HG03442 (cell line): ENCODE measurements at regions not wholly inside any gene's neighbourhood (a gene's known extent, or its start where the extent isn't known, plus 50 kb on each side); places are given as distances from the start of the nearest gene placed in this dataset.
A peak's percentile ranks its signal among the peaks of the same experiment; 100 is the strongest.
"Not testable (repeated sequence)": the region's sequence is repeated elsewhere in the genome, so short reads cannot be mapped to it uniquely, and the experiment has no call there.

Experiments
- ATAC-seq: cut with Tn5 transposase; IDR thresholded peaks from one replicate; pipeline ENCODE4 v1.9.1; 2021; ENCODE audit warnings: mild to moderate bottlenecking, moderate library complexity; ENCODE audit not compliant: unreplicated experiment

DNA sequence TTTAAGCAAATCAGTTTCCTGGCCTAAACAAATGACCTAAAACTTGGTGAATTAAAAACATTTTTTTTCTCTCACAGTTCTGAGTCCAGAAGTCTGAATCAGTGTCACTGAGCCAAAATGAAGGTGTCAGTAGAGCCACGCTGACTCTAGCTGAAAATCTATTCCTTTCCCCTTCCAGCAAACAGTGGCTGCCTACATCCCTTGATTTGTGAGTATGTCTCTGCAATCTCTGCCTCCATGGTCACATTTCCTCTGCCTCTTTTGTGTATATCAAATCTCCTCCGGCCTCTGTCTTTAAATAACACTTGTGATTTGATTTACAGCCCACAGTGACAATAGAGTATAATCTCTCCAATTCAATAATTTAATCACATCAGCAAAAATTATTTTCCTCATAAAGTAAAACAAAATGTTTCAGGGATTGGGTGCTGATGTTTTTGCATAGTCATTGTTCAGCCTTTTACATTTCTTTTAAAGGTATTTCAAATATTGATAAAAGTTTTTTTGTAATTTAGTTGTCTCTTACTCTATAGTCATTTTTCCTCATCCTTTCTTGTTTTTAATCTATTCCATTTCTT, 1715.4 kb downstream of the BRINP3 start:
- no peak for ATAC-seq

GRCh38 chr1:188763541-188763940, 1714.1 kb downstream of the BRINP3 start:
- ATAC-seq, result no peak

DNA sequence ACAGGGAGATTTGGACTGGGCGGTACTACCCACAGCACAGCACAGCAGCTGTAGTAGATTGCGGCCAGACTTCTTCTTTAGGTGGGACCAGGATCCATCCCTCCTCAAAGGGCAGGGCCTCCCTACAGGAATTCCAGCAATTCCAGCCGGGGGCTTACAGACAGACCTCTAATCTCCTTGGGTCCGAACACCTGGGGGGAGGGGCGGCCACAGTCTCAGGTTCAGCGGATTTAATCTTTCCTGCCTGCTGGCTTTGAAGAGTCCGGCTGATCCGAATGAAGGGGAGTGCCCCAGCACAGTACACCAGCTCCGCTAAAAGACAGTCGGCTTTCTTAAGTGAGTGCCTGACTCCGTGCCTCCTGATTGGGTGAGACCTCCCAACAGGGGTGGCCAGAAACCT, 1708.5 kb downstream of the BRINP3 start:
- ATAC-seq, result no peak

GRCh38 chr1:188769936-188770335, 1707.7 kb downstream of the BRINP3 start:
- no peak for ATAC-seq

DNA sequence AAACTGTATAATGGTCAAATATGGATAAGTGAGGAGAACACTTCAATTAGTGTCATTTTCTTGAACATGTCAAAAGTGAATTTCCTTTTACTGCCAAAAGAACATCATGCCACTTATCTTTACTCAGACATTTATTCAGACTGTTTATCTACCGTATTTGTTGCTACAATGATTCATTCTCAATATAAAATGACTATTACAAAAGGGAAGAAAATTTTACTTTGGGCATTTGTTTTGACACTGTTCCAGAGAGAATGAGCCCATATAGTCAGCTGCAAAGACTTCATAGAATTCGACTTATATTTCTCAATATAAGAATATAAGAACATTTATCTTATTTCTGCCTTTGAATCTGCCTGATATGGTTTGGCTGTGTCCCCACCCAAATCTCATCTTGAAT, 1699.1 kb downstream of the BRINP3 start:
- no peak for ATAC-seq

DNA sequence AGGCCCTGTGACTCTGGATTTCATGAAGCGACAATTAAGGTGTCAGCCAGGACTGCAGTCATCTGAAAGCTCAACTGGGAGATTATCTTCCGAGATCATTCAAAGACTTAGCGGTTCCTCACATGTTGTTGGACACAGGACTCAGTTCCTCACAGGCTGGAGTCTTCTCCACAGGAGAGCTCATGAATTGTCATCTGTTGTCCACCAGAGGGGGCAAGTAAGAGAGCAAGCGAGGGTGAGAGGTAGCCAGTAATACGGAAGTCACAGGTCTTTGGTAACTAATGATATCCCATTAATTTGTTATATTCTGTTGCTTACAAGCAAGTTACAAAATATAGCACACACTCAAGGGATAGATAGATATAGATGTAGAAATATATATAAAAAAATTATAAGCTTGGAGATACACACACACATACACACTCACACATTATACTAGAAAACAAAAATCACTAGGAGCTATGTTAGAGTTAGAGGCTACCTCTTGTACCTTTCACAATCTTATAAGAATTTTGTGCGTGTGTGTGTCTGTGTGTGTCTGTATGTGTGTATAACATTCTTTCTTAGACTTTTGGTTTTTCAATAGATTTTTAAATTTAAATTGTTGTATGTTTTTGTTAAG, 1695.3 kb downstream of the BRINP3 start:
- ATAC-seq, result peak; percentile 99

DNA sequence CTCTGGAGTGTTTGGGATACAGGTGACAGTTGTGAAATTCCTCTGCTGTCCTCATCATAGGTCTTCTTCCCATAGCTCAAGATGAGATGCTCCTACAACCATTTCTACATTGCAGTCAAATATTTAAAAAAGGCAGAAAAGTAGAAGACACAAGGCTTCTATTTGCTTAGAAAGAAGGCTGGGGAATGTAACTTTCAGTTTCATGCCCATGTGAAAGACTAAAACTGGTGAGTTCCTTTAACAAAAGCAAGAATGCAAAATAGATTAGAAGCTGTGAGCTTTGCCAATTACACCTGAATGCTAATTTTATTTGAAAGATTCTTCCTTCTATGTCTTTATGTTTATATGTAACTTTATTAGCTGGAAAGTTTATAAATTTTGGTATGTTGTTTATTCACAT, 1682.7 kb downstream of the BRINP3 start:
- ATAC-seq, result no peak

DNA sequence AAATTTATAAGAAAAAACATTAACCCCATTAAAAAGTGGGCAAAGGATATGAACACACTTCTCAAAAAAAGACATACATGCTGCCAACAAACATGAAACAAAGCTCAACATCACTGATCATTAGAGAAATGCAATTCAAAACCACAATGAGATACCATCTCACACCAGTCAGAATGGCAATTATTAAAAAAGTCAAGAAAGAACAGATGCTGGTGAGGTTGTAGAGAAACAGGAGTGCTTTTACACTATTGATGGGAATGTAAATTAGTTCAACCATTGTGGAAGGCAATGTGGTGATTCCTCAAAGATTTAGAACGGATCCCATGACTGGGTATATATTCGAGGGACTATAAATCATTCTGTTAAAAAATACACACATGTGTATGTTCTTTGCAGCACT, 1665.5 kb downstream of the BRINP3 start:
- ATAC-seq, result not testable (repeated sequence)

GRCh38 chr1:188812836-188813573, 1664.7 kb downstream of the BRINP3 start:
- ATAC-seq, result not testable (repeated sequence)

- no peak for ATAC-seq
These were observed 1659.8 kb downstream of the BRINP3 start for GRCh38 chr1:188817814-188818213.

GRCh38 chr1:188822248-188822647, 1655.4 kb downstream of the BRINP3 start:
- no peak for ATAC-seq

GRCh38 chr1:188825471-188825870, 1652.2 kb downstream of the BRINP3 start:
- ATAC-seq, result no peak

- ATAC-seq, result no peak
These were observed 1650.9 kb downstream of the BRINP3 start for GRCh38 chr1:188826800-188827199.

DNA sequence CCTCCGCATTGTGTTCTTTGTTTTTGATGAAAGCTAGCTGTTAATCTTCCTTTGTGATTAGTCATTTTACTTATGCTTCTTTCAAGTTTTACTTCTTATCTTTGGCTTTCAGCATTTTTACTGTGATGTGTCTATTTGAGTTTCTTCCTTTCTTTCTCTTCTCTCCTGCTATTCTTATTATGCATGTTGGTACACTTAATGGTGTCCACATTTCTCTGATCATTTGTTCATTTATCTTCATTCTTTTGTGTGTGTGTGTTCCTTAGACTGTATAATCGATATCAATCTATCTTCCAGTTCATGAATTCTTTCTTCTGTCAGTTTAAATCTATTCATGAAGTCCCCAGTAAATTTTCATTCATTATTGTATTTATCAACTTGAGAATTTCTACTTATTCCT, 1650.3 kb downstream of the BRINP3 start:
- ATAC-seq, result no peak

GRCh38 chr1:188841111-188841696, 1636.5 kb downstream of the BRINP3 start:
- not testable (repeated sequence) for ATAC-seq

DNA sequence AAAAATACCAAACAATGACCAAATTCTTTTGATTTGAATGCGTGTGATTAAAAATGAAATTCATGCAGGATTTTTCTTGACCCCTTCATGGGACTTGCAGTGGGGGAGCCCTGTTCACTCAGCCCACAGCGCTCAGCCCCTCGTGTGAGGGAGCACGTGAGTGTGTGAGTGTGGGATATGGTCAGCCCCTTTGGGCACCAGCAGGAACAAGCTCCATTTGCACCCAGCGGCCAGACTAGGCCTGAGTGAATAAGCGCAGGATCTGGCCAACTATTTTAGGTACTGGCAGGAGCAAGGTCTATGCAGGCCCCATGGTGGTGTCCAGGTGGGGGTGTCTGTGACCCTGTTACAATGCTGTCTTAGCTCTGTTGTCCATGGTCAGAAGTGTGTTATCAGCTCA, 1631.2 kb downstream of the BRINP3 start:
- no peak for ATAC-seq

DNA sequence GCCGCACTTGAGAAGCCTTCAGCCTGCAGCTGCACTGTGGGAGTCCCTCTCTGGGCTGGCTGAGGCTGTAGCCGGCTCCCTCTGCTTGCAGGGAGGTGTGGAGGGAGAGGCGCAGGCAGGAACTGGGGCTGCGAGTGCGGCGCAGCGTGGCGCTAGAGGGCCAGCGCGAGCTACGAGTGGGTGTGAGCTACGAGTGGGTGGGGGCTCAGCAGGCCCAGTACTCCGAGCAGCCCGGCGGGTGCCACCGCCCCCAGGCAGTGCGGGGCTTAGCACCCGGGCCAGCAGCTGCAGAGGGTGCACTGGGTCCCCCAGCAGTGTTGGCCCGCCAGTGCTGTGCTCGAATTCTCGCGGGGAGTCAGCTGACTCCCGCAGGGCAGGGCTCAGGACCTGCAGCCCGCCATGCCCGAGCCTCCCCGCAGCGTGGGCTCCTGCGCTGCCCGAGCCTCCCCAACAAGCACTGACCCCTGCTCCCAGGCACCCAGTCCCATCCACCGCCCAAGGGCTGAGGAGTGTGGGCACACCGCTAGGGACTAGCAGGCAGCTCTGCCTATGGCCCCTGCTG, 1620.1 kb downstream of the BRINP3 start:
- no peak for ATAC-seq

- ATAC-seq, result no peak
These were observed 1610.0 kb downstream of the BRINP3 start for GRCh38 chr1:188867614-188868013.

DNA sequence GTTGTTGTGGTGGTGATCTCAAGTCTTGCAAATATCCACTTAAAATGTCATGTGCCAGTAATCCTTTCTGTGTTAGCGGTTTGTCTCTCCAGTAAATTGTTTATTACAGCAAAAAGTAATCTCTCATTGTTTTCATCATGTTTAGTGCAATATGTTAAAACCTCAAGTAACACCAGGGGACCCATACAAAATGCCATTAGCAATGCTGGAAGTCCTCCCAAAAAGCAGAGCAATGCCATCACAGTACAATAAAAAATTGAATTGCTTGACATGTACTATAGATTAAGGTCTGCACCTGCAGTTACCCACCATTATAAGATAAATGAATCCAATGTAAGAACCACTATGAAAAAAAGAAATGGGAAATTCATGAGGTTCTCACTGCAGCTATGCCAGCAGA, 1606.5 kb downstream of the BRINP3 start:
- ATAC-seq, result no peak

DNA sequence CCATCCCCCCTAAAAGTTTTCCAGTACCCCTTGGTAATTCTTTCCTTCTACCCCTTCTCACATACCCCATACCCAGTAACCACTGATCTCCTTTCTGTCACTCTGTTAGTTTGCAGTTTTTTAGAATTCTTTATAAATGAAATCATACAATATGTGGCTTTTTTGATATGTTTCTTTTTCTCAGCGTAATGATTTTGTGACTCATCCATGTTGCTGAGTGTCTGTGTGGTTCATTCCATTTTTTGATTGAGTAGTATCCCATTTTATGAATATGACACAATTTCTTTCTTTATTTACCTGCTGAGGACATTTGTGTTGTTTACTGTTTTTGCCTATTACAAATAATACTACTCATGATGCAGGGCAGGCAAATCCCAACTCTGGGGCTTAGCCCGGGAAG, 1605.3 kb downstream of the BRINP3 start:
- no peak for ATAC-seq

DNA sequence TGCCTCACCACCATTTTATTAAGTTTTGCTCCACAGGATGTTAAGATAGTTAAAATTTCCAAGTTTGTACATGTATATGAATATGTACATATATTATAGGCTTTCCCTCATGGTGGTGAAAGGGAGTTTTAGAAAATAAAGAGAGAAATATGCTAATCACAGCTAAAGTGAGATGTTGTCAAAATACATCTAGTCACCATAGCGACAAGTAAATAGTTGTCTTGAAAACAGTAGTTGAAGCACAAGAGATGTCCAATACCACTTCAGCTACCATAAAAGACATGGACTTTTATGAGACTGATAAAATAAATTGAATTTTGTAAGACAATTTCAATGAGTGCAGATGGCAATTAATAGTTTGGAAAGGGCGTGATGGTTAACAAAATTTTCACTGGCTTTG, 1600.0 kb downstream of the BRINP3 start:
- no peak for ATAC-seq

DNA sequence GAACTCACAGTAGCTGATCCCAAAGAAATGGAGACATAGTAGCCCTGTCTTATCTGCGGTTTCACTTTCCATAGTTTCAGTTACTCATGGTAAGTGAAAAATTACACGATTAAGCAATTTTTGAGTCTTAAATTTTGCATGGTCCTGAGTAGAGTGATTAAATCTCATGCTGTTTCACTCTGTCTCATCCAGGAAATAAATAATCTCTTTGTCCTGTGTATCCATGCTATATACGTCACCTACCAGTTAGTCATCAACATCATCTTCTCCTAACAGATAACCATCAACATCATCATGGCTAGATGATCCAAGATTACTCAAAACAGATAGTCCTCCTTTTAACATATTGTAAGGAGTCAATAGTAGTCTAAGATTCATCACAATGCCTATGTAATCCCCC, 1589.3 kb downstream of the BRINP3 start:
- no peak for ATAC-seq
